Kidney epithelial cell (primary cell): ENCODE measurements at regions not wholly inside any gene's neighbourhood (a gene's known extent, or its start where the extent isn't known, plus 50 kb on each side); places are given as distances from the start of the nearest gene placed in this dataset.
A peak's percentile ranks its signal among the peaks of the same experiment; 100 is the strongest.

Experiments used
- DNase-seq: peaks from one replicate; pipeline ENCODE4 v3.0.0-alpha.2; 2010; ENCODE audit warnings: low read depth
- H3K27me3 ChIP-seq: 2 replicates; pipeline ENCODE4 v1.6.0; 2011; ENCODE audit warnings: low read length; ENCODE audit not compliant: control insufficient read depth, insufficient read depth
- H3K36me3 ChIP-seq: 2 replicates; pipeline ENCODE4 v1.5.1; 2011; ENCODE audit warnings: low read length; ENCODE audit not compliant: control insufficient read depth, insufficient read depth
- H3K4me3 ChIP-seq: 2 replicates; pipeline ENCODE4 v1.5.1; 2011; ENCODE audit warnings: low read depth, mild to moderate bottlenecking, control low read depth, low read length
- CTCF ChIP-seq: IDR thresholded peaks from 2 replicates; pipeline ENCODE4 v1.5.1; 2011; ENCODE audit warnings: mild to moderate bottlenecking, moderate library complexity, low read length, control low read depth, inconsistent platforms; ENCODE audit not compliant: insufficient read depth, poor library complexity, severe bottlenecking

GRCh38 chr16:87016046-87017035 is 300.9 kb downstream of the C16orf95 start:
- TF ChIP-seq CTCF, result no peak
- no peaks in the 10 kb centered on the region for H3K27me3 ChIP-seq
- no peaks in the 10 kb centered on the region for H3K36me3 ChIP-seq
- DNase-seq, result no peak
- no peak overlapping the region for H3K4me3 ChIP-seq

- peak; percentile 60 for TF ChIP-seq CTCF
- Histone ChIP-seq H3K36me3 (no peaks in the 10 kb centered on the region), H3K4me3 (no peak overlapping the region), H3K27me3 (no peaks in the 10 kb centered on the region)
- DNase-seq, result peak; percentile 98
Measured at GRCh38 chr16:87017371-87018012, 299.7 kb downstream of the C16orf95 start.

- no peak for DNase-seq
- Histone ChIP-seq H3K36me3 (no peaks in the 10 kb centered on the region), H3K27me3 (no peaks in the 10 kb centered on the region), H3K4me3 (no peak overlapping the region)
- no peak for TF ChIP-seq CTCF
Measured at GRCh38 chr16:87025676-87026075, 291.5 kb downstream of the C16orf95 start.

GRCh38 chr16:87027056-87027616 is 290.1 kb downstream of the C16orf95 start:
- no peaks in the 10 kb centered on the region for H3K27me3 ChIP-seq
- no peaks in the 10 kb centered on the region for H3K36me3 ChIP-seq
- no peak for DNase-seq
- H3K4me3 ChIP-seq, result no peak overlapping the region
- no peak for TF ChIP-seq CTCF

GRCh38 chr16:87028481-87029320 is 288.5 kb downstream of the C16orf95 start:
- no peak overlapping the region for H3K4me3 ChIP-seq
- peaks cover 6% of the 10 kb centered on the region for H3K27me3 ChIP-seq
- no peak for DNase-seq
- no peak for TF ChIP-seq CTCF
- no peaks in the 10 kb centered on the region for H3K36me3 ChIP-seq
